GM12891 (cell line): ENCODE measurements at regions not wholly inside any gene's neighbourhood (a gene's known extent, or its start where the extent isn't known, plus 50 kb on each side); places are given as distances from the start of the nearest gene placed in this dataset.

Source experiments
- DNase-seq: peaks from one replicate; pipeline ENCODE4 v3.0.0; 2011; ENCODE audit warnings: low spot score; ENCODE audit not compliant: insufficient read length
- FAIRE-seq: peaks from 2 replicates; lab custom pipeline; 2011; peaks lifted over from hg19 to GRCh38; lab: Jason Lieb, UNC
- PAX5 ChIP-seq: IDR thresholded peaks from 2 replicates; pipeline ENCODE4 v1.6.1; 2011; ENCODE audit warnings: low read length, moderate library complexity, mild to moderate bottlenecking; ENCODE audit not compliant: insufficient read depth, severe bottlenecking
- POLR2A ChIP-seq: IDR thresholded peaks from 2 replicates; pipeline ENCODE4 v1.6.1; 2011; ENCODE audit warnings: low read depth, low read length, control low read depth
- POLR2AphosphoS5 ChIP-seq: IDR thresholded peaks from 2 replicates; pipeline ENCODE4 v1.6.1; 2011; ENCODE audit warnings: low read depth, low read length, control low read depth
- POU2F2 ChIP-seq: IDR thresholded peaks from 2 replicates; pipeline ENCODE4 v1.6.1; 2011; ENCODE audit warnings: low read depth, mild to moderate bottlenecking, control low read depth, low read length, moderate library complexity
- SPI1 ChIP-seq: IDR thresholded peaks from 2 replicates; pipeline ENCODE4 v1.6.1; 2011; ENCODE audit warnings: low read depth, low read length, control low read depth
- TAF1 ChIP-seq: IDR thresholded peaks from 2 replicates; pipeline ENCODE4 v1.6.1; 2011; ENCODE audit warnings: low read depth, low read length, control low read depth

GRCh38 chr2:18912225-18912888 is 323.0 kb upstream of the NT5C1B start:
- no peak for TF ChIP-seq SPI1
- TF ChIP-seq POLR2AphosphoS5: no peak
- TF ChIP-seq PAX5: no peak
- TF ChIP-seq POLR2A: no peak
- no peak for TF ChIP-seq POU2F2
- TF ChIP-seq TAF1: no peak
- FAIRE-seq: peak; percentile 26
- DNase-seq: no peak

- DNase-seq: no peak
- FAIRE-seq: no peak
- no peak for TF ChIP-seq POU2F2
Observed at GRCh38 chr2:18911416-18911815, 322.0 kb upstream of the NT5C1B start.

- DNase-seq (no peak), FAIRE-seq (no peak)
- TF ChIP-seq POLR2A (no peak), POU2F2 (no peak), TAF1 (no peak), PAX5 (no peak), POLR2AphosphoS5 (no peak), SPI1 (no peak)
Observed at GRCh38 chr2:18910843-18911242, 321.5 kb upstream of the NT5C1B start.

GRCh38 chr2:18907937-18908336 is 318.6 kb upstream of the NT5C1B start:
- FAIRE-seq (no peak), DNase-seq (no peak)
- TF ChIP-seq PAX5 (no peak), TAF1 (no peak), SPI1 (no peak)

GRCh38 chr2:18907508-18907907 is 318.1 kb upstream of the NT5C1B start:
- DNase-seq: no peak
- no peak for FAIRE-seq
- TF ChIP-seq POLR2A: no peak
- peak; percentile 40; the same call in 1 of the 2 replicates for TF ChIP-seq SPI1

GRCh38 chr2:18903750-18904149 is 314.4 kb upstream of the NT5C1B start:
- peak; percentile 76 for FAIRE-seq
- TF ChIP-seq PAX5: peak; percentile 40
- peak; percentile 50; the same call in 1 of the 2 replicates for TF ChIP-seq POU2F2
- TF ChIP-seq POLR2A: no peak
- TF ChIP-seq SPI1: no peak
- TF ChIP-seq POLR2AphosphoS5: no peak
- DNase-seq: peak; percentile 30

GRCh38 chr2:18901242-18901641 is 311.9 kb upstream of the NT5C1B start:
- TF ChIP-seq POU2F2 (no peak), PAX5 (no peak), TAF1 (no peak), POLR2A (no peak), SPI1 (no peak), POLR2AphosphoS5 (no peak)
- FAIRE-seq: no peak
- no peak for DNase-seq

GRCh38 chr2:18900691-18901141 is 311.3 kb upstream of the NT5C1B start:
- DNase-seq (no peak), FAIRE-seq (no peak)
- TF ChIP-seq POLR2A (no peak), PAX5 (no peak), TAF1 (no peak), POLR2AphosphoS5 (no peak), SPI1 (no peak), POU2F2 (no peak)

- no peak for DNase-seq
Observed at GRCh38 chr2:18899725-18900124, 310.4 kb upstream of the NT5C1B start.

GRCh38 chr2:18898271-18898670 is 308.9 kb upstream of the NT5C1B start:
- FAIRE-seq (no peak), DNase-seq (no peak)
- TF ChIP-seq TAF1 (no peak), POU2F2 (no peak), SPI1 (no peak), POLR2AphosphoS5 (no peak), POLR2A (no peak), PAX5 (no peak)

More at GRCh38 chr2:18899725-18900124, 310.4 kb upstream of the NT5C1B start:
- no peak for FAIRE-seq
- TF ChIP-seq SPI1: no peak
- no peak for TF ChIP-seq POLR2A
- TF ChIP-seq POU2F2: no peak
- no peak for TF ChIP-seq PAX5
- TF ChIP-seq TAF1: no peak
- no peak for TF ChIP-seq POLR2AphosphoS5
